GM12865 (cell line): ENCODE measurements at regions not wholly inside any gene's neighbourhood (a gene's known extent, or its start where the extent isn't known, plus 50 kb on each side); places are given as distances from the start of the nearest gene placed in this dataset.

Experiments used
- DNase-seq: peaks from one replicate; pipeline ENCODE4 v3.0.0; 2010; ENCODE audit warnings: low read depth
- H3K4me3 ChIP-seq: 2 replicates; pipeline ENCODE4 v1.5.1; 2011; ENCODE audit warnings: mild to moderate bottlenecking, low read depth, low read length, control low read depth
- CTCF ChIP-seq: IDR thresholded peaks from 2 replicates; pipeline ENCODE4 v1.5.1; 2011; ENCODE audit warnings: low read length, control low read depth, low read depth, inconsistent platforms; ENCODE audit not compliant: insufficient read depth; ENCODE audit errors: missing control alignments

GRCh38 chr15:95304947-95305400 is 1025.5 kb upstream of the NR2F2 start:
- DNase-seq = no peak
- no peak overlapping the region for H3K4me3 ChIP-seq
- TF ChIP-seq CTCF = no peak

GRCh38 chr15:95307115-95307514 is 1023.4 kb upstream of the NR2F2 start:
- no peak for TF ChIP-seq CTCF
- no peak overlapping the region for H3K4me3 ChIP-seq
- DNase-seq = no peak

GRCh38 chr15:95319242-95319641 is 1011.3 kb upstream of the NR2F2 start:
- no peak for TF ChIP-seq CTCF
- DNase-seq = no peak
- no peak overlapping the region for H3K4me3 ChIP-seq

GRCh38 chr15:95323796-95324195 is 1006.7 kb upstream of the NR2F2 start:
- no peak overlapping the region for H3K4me3 ChIP-seq
- TF ChIP-seq CTCF = no peak
- DNase-seq = no peak

DNA sequence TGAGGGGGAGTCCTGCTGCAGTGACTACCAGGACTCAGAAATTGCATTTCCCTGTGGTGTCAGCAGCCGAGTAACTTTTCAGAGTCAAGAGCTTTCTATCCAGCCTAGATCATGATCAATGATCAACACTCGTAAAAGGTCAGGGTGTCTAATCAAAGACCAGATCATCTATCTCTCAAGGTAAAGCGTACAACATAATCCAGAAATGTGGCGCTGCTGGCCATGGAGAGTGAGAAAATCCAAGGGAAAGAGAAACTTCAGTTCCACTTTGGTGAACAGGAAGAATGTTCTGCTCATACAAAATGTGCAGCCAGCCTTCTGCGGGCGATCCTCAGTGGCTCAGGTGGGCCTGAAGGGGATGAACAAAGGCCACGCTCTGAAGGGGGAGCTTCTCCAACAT is 1005.8 kb upstream of the NR2F2 start:
- DNase-seq = no peak
- no peak overlapping the region for H3K4me3 ChIP-seq
- no peak for TF ChIP-seq CTCF

DNA sequence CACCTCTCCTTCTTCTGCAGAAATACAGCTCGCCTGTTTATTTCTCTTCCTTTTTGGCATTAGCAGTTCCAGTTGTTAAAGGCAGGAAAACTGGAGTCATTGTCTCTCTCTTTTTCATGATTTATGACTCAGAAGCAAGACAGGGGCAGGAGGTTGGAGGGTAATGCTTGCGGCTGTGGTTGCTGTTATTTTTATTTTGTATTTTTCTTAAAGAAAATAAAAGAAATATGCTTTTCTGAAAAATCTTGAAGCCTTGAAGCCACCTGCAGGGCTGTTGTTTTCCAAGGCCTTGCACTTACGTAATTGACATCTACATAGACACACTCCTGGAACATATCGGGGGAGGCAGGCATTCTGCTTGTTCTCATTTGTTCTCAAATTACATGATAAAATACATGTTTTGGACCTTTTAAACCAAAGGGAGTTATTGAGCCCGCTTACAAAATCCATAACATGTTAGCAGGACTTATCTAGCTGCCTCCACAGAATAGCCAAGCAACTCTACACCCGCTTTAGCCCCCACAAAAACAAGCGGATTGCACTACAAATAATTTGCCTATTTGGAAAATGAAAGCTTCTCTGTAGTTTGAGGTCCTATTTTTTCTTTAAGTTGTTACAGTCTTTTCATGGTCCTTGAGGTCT is 1004.6 kb upstream of the NR2F2 start:
- no peak overlapping the region for H3K4me3 ChIP-seq
- TF ChIP-seq CTCF = no peak
- no peak for DNase-seq
